Activated T-helper 17 cell treated with anti-CD3 and anti-CD28 coated beads, Interleukin-2, amount 50 U/mL, for 72 hours (primary cell): ENCODE measurements at regions not wholly inside any gene's neighbourhood (a gene's known extent, or its start where the extent isn't known, plus 50 kb on each side); places are given as distances from the start of the nearest gene placed in this dataset.
"Not testable (repeated sequence)": the region's sequence is repeated elsewhere in the genome, so short reads cannot be mapped to it uniquely, and the experiment has no call there.

Source experiments
- ATAC-seq: fragments of 150-1000 bp; cut with Tn5 transposase; replicated peaks from 2 replicates; pipeline ENCODE4 v1.10.0; 2021; ENCODE audit warnings: mild to moderate bottlenecking, moderate library complexity
- H3K27ac Mint-ChIP-seq: one replicate; pipeline ENCODE4 v1.8.0; 2022; ENCODE audit warnings: mixed read lengths
- H3K27me3 Mint-ChIP-seq: one replicate; pipeline ENCODE4 v1.8.0; 2022; ENCODE audit warnings: mixed read lengths
- H3K36me3 Mint-ChIP-seq: one replicate; pipeline ENCODE4 v1.8.0; 2022; ENCODE audit warnings: low read depth, mild to moderate bottlenecking, mixed read lengths
- H3K4me1 Mint-ChIP-seq: one replicate; pipeline ENCODE4 v1.8.0; 2022; ENCODE audit warnings: mixed read lengths
- H3K4me3 Mint-ChIP-seq: one replicate; pipeline ENCODE4 v1.8.0; 2022; ENCODE audit warnings: mild to moderate bottlenecking, mixed read lengths
- H3K9me3 Mint-ChIP-seq: one replicate; pipeline ENCODE4 v1.8.0; 2022; ENCODE audit warnings: mixed read lengths

DNA sequence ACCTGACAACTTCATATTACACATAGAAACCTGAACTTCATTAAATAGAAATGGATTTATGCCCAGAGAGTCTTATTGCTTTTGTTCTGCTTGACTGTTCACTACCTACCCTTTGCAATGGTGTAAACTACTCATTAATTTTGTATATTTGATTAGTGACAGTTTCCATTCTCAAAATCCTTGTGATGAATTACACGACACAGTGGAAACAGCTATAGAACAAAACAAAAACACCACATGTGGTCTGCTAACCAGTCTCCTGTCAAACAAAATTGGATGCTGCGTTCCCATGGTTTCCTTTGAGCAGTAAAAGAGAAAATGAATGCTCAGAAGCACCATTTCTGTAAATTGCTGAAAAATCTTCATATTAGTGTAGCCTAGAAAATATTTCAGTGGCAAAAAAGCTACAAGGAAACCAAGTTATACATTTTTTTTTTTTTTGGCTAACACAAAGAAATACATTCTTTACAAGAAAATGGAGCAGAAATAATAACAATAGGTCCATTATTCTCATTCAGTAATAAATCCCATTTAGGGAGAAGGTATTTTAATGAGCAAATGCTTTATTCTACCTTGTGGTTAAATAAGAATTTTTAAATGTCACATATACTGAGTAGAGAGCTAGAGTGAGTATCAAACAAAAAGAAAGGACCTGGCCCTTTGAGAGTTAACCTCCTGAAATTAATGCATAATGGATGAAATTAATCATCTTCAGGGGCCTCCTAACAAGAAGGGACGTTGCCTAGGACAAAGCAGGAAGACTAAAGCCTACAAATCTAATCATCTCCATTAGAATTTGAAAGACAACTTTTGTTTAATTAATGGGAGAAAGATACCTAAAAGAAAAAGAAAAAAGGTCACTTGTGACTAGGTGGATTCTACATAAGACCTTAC, 355.1 kb upstream of the ZC3H15 start:
- no peak for ATAC-seq
- Mint-ChIP-seq H3K36me3 (no peaks in the 10 kb centered on the region), H3K4me3 (no peak overlapping the region)

DNA sequence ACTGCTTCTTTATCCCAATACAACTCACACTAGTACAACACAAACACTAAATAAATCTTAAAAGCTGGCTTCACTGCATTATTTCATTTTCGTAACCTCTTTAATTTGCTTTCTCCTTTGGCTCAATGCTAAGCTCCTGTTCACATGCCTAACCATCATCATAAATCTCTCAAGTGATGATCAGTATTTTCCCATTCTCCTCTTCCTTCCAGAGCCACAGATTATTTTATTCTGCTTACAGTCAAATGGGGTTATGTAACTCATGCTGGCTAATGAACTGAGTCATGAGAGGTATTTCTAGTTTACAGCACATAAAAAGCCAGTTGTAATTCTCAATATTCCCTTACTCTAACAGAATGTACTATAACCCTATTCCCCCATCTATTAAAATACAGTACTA, 350.4 kb upstream of the ZC3H15 start:
- H3K4me3 Mint-ChIP-seq, result no peak overlapping the region
- no peak overlapping the region for H3K27ac Mint-ChIP-seq
- H3K9me3 Mint-ChIP-seq, result peaks cover 4% of the 10 kb centered on the region
- no peaks in the 10 kb centered on the region for H3K36me3 Mint-ChIP-seq
- H3K4me1 Mint-ChIP-seq, result no peaks in the 10 kb centered on the region
- no peak for ATAC-seq
- H3K27me3 Mint-ChIP-seq, result no peaks in the 10 kb centered on the region

More for the DNA sequence above, 355.1 kb upstream of the ZC3H15 start:
- no peaks in the 10 kb centered on the region for H3K9me3 Mint-ChIP-seq
- H3K27ac Mint-ChIP-seq, result no peak overlapping the region
- H3K4me1 Mint-ChIP-seq, result no peaks in the 10 kb centered on the region
- no peaks in the 10 kb centered on the region for H3K27me3 Mint-ChIP-seq

DNA sequence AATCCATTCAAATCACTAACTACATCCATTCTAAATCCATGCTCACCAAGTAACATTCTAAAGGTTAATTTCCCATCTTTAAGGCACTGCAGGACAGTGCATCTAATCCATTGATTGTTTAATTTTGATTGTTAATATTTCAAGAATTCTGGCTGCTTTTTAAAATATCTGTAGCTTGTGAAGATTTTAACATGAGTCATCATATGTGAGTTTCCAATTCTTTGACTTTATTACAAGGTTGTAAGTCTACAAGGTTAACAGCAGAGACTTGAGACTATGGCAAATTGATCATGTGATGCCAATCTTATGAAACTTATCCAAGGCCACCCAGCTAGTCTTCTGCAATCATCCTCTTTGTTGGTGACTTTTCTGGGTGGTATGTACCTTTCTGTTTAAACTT, 349.2 kb upstream of the ZC3H15 start:
- no peaks in the 10 kb centered on the region for H3K27me3 Mint-ChIP-seq
- ATAC-seq, result no peak
- no peak overlapping the region for H3K4me3 Mint-ChIP-seq
- no peaks in the 10 kb centered on the region for H3K4me1 Mint-ChIP-seq
- no peaks in the 10 kb centered on the region for H3K36me3 Mint-ChIP-seq
- H3K27ac Mint-ChIP-seq, result no peak overlapping the region
- peaks cover 4% of the 10 kb centered on the region for H3K9me3 Mint-ChIP-seq

DNA sequence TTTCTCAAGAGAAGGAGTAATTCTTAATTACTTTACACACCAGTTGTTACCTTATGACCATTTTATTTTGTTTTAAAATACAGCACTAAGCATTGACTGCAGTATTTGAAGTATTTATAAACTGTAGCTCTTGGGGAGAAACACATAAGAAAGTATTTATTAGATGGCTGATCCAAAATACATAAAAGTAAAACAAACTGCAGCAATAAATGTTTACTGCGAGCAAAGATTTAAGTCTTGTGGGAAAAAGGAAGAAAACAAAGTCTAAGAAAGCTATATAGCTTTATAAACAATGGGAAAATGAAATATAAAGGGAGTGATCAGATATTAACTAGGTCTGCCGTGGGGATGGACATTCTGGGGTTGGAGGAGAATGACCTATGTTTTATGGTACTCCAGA, 347.2 kb upstream of the ZC3H15 start:
- no peaks in the 10 kb centered on the region for H3K36me3 Mint-ChIP-seq
- peaks cover 4% of the 10 kb centered on the region for H3K9me3 Mint-ChIP-seq
- H3K4me1 Mint-ChIP-seq, result no peaks in the 10 kb centered on the region
- no peak for ATAC-seq
- H3K4me3 Mint-ChIP-seq, result no peak overlapping the region
- H3K27me3 Mint-ChIP-seq, result no peaks in the 10 kb centered on the region
- no peak overlapping the region for H3K27ac Mint-ChIP-seq

DNA sequence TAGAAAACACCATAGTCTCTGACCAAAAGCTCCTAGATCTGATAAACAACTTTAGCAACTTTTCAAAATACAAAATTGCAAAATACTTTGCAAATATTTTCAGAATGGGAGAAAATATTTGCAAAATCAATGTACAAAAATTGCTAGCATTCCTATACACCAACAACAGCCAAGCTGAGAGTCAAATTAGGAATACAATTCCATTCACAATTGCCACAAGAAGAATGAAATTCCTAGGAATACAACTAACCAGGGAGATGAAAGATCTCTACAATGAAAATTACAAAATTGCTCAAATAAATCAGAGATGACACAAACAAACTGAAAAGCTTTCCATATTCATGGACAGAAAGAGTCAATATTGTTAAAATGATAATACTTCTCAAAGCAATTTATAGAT, 327.0 kb upstream of the ZC3H15 start:
- Mint-ChIP-seq H3K9me3 (peaks cover 17% of the 10 kb centered on the region), H3K36me3 (no peaks in the 10 kb centered on the region), H3K27ac (no peak overlapping the region), H3K27me3 (no peaks in the 10 kb centered on the region), H3K4me3 (no peak overlapping the region), H3K4me1 (no peaks in the 10 kb centered on the region)
- ATAC-seq, result no peak

DNA sequence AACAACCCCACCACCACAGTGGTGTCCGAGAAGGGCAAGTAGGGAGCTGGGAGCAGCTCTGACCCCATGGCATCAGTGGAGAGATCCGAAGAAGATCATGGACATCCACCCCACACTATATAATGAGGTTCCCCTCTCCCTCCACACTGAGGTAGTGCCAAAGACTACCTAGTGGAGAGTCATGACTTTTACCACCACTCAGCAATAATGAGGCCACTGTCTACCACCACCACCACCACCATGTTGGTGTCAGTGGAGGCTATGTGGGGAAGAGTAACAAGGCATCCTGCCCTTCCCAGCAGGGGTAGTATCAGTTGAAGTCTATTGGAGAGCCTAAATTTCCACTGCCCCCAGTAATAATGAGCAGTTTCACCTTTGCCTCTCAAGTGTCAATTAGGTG, 321.7 kb upstream of the ZC3H15 start:
- H3K27ac Mint-ChIP-seq, result no peak overlapping the region

DNA sequence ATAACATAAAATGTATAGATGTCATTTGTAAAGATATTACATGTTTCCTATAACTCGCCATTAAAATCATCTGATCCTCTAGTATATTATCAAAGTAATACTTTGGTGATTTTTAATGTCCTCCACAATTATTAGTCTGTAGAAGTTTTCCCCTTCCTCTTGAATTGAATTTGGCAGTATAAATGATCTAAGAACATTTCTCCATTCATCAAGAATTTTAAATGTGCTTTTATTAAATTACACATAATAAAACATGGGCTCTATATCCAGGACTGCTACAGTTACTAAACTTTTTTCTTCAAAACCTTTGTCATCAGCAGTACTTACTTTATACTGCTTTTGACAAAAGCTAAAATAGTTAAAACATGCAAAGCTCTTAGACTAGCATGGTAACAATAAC, 315.4 kb upstream of the ZC3H15 start:
- no peaks in the 10 kb centered on the region for H3K27me3 Mint-ChIP-seq
- H3K4me3 Mint-ChIP-seq, result no peak overlapping the region
- peaks cover 4% of the 10 kb centered on the region for H3K9me3 Mint-ChIP-seq
- H3K4me1 Mint-ChIP-seq, result no peaks in the 10 kb centered on the region
- no peaks in the 10 kb centered on the region for H3K36me3 Mint-ChIP-seq
- H3K27ac Mint-ChIP-seq, result no peak overlapping the region
- no peak for ATAC-seq

More for the DNA sequence above, 321.7 kb upstream of the ZC3H15 start:
- H3K27me3 Mint-ChIP-seq, result no peaks in the 10 kb centered on the region
- no peak for ATAC-seq
- no peaks in the 10 kb centered on the region for H3K4me1 Mint-ChIP-seq
- peaks cover 8% of the 10 kb centered on the region for H3K9me3 Mint-ChIP-seq
- H3K36me3 Mint-ChIP-seq, result no peaks in the 10 kb centered on the region
- H3K4me3 Mint-ChIP-seq, result no peak overlapping the region

DNA sequence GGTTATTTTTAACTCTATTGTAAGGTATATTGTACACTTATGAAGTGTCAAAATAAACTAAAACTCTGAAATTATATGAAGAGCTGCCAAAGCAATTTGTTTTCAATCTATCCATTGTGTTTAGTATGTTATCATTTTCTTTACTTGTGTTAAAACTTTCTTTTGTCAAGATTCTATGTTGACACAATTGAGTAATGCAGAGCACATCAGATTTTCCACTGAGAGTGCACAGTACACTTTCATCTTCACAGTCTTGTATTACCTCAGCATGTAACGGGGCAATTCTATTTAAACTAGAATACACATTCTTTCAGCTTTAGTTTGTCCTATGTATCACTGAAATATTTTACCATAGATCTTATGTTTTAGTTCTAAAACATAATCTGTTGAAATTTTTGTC, 304.4 kb upstream of the ZC3H15 start:
- H3K4me3 Mint-ChIP-seq, result no peak overlapping the region
- no peak for ATAC-seq
- no peaks in the 10 kb centered on the region for H3K4me1 Mint-ChIP-seq
- H3K36me3 Mint-ChIP-seq, result no peaks in the 10 kb centered on the region
- no peaks in the 10 kb centered on the region for H3K27me3 Mint-ChIP-seq
- peaks cover 9% of the 10 kb centered on the region for H3K9me3 Mint-ChIP-seq
- no peak overlapping the region for H3K27ac Mint-ChIP-seq

DNA sequence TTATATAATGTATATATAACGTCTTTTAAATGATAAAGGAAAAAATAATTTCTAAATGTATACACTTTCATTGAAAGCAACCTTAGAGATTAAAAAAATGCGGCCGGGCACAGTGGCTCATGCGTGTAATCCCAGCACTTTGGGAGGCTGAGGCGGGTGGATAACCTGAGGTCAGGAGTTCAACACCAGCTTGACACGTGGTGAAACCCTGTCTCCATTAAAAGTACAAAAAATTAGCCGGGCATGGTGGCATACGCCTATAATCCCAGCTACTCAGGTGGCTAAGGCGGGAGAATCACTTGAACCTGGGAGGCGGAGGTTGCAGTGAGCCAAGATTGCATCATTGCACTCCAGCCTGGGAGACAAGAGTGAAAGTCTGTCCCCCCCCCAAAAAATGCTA, 303.7 kb upstream of the ZC3H15 start:
- not testable (repeated sequence) for H3K36me3 Mint-ChIP-seq, H3K4me1 Mint-ChIP-seq, H3K27ac Mint-ChIP-seq, H3K4me3 Mint-ChIP-seq, ATAC-seq, H3K27me3 Mint-ChIP-seq, H3K9me3 Mint-ChIP-seq

DNA sequence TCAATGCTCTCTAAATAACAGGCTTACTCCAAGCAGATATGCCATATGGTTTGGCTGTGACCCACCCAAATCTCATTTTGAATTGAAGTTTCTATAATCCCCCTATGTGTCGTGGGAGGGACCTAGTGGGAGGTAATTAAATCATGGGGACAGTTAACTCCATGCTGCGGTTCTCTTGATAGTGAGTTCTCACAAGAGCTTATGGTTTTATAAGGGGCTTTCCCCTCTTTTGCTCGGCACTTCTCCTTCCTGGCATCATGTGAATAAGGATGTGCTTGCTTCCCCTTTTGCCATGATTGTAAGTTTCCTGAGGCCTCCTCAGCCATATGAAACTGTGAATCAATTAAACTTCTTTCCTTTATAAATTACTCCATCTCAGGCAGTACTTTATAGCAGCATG, 302.7 kb upstream of the ZC3H15 start:
- Mint-ChIP-seq H3K27me3 (no peaks in the 10 kb centered on the region), H3K9me3 (peaks cover 9% of the 10 kb centered on the region), H3K4me1 (no peaks in the 10 kb centered on the region), H3K36me3 (no peaks in the 10 kb centered on the region), H3K27ac (no peak overlapping the region), H3K4me3 (no peak overlapping the region)
- ATAC-seq, result no peak

DNA sequence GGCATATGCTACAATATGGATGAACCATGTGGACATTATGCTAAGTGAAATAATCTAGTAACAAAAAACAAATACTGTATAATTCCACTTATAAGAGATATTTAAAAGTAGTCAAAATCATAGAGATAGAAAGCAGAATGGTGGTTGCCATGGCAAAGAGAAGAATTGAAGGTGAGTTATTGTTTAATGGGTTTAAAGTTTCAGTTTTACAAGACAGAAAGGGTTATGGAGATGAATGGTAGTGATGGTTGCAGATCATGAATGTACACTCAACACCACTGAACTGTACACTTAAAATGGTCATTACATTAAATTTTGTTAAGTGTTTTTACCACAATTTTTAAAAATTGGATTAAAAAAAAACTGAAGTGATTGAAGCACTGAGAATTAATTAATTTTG, 298.2 kb upstream of the ZC3H15 start:
- no peaks in the 10 kb centered on the region for H3K36me3 Mint-ChIP-seq
- no peak for ATAC-seq
- no peaks in the 10 kb centered on the region for H3K4me1 Mint-ChIP-seq
- H3K27ac Mint-ChIP-seq, result no peak overlapping the region
- no peak overlapping the region for H3K4me3 Mint-ChIP-seq
- H3K9me3 Mint-ChIP-seq, result no peaks in the 10 kb centered on the region
- no peaks in the 10 kb centered on the region for H3K27me3 Mint-ChIP-seq

DNA sequence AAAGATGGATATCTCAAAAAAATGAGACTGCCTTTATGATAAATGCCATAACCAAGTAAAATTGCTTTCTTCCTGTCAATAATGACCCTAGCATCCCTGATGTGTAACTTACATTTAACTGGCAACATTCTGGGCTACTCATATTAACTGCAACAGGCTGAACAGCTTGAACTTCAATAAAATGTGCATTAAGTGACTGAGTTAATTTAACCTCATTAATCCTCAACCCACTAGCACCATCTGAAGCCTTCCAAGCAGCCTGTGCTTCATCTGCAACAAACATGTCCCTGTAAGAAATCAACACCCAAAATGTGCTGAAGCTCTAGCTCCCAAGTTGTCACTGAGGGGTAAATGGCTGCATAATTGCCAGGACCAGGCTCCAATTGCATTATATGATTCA, 296.2 kb upstream of the ZC3H15 start:
- Mint-ChIP-seq H3K27me3 (no peaks in the 10 kb centered on the region), H3K4me1 (no peaks in the 10 kb centered on the region), H3K36me3 (no peaks in the 10 kb centered on the region), H3K9me3 (no peaks in the 10 kb centered on the region), H3K27ac (no peak overlapping the region), H3K4me3 (no peak overlapping the region)
- no peak for ATAC-seq

DNA sequence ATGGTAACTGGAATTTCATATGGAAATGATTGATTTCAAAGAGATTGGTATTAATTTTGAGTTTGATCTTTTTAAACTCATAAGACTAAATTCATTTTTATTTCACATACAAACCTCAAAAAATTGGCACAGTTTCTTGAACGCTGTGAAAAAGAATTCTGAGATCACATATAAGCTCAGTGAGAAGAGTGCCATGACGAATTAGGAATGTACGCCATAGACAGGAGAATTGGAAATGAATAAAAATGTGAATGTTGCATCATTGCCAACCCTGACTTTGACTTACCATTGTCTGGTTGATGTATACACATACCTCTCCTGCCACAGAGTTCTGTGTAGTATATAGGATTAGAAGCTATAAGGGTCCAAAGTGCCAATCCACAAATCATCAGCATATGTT, 290.4 kb upstream of the ZC3H15 start:
- H3K27ac Mint-ChIP-seq, result no peak overlapping the region
- H3K9me3 Mint-ChIP-seq, result no peaks in the 10 kb centered on the region
- H3K36me3 Mint-ChIP-seq, result no peaks in the 10 kb centered on the region
- no peaks in the 10 kb centered on the region for H3K27me3 Mint-ChIP-seq
- ATAC-seq, result no peak
- no peaks in the 10 kb centered on the region for H3K4me1 Mint-ChIP-seq
- no peak overlapping the region for H3K4me3 Mint-ChIP-seq

DNA sequence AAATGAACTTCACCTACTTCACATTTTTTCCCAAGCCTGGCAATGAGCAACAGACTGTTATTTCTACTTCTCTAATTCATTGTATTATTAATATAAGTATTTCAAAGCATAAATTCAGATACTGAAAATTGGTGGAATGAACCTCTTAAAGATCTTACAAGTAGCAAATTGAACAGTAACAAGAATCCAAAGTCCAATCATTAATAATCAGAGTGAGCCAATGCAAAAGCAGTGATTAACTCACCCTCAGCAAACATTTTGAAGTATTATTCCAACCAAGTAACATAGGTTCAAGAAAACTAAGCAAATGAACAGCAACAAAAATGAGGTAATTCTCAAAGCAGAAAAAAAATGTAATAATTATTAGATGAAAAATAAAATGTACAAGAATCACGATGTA, 288.1 kb upstream of the ZC3H15 start:
- Mint-ChIP-seq H3K27me3 (no peaks in the 10 kb centered on the region), H3K36me3 (no peaks in the 10 kb centered on the region), H3K4me1 (no peaks in the 10 kb centered on the region), H3K4me3 (no peak overlapping the region), H3K9me3 (no peaks in the 10 kb centered on the region), H3K27ac (no peak overlapping the region)
- no peak for ATAC-seq

DNA sequence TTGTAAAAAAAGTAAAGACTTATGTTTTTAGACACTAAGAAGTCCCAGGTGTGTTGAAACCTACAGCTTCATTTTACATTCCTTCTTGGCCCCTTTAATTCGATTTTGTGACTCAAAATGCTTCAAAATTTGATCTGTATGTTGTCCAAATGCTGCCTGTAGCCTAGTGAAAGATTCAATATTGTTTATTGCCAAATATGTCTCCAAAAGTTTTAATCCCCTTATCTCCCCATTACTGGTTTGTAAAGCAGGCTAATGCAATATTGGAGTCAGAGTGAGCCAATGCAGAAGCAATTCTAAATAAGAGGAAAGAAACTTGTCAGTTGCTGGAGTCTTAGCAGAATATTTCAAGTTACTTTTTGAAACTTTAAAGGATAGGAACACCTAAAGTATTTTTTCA, 287.0 kb upstream of the ZC3H15 start:
- no peaks in the 10 kb centered on the region for H3K27me3 Mint-ChIP-seq
- no peak for ATAC-seq
- no peaks in the 10 kb centered on the region for H3K4me1 Mint-ChIP-seq
- H3K36me3 Mint-ChIP-seq, result no peaks in the 10 kb centered on the region
- no peak overlapping the region for H3K27ac Mint-ChIP-seq
- no peak overlapping the region for H3K4me3 Mint-ChIP-seq
- H3K9me3 Mint-ChIP-seq, result no peaks in the 10 kb centered on the region

DNA sequence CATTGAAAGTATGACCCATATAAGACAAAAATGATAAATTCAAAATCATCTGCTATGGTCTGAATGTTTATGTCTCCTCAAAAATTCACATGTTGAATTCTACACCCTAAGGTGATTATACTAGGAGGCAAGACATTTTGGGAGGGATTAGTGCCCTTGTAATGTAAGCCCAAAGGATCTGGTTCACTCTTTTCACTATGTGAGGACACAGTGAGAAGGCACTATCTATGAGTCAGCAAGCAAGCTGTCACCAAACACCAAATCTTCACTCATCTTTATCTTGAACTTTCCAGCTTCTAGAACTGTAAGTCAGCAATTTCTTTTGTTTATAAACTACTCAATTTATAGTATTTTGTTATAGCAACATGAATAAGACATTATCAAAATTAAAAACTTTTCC, 284.7 kb upstream of the ZC3H15 start:
- Mint-ChIP-seq H3K27me3 (no peaks in the 10 kb centered on the region), H3K36me3 (no peaks in the 10 kb centered on the region), H3K27ac (no peak overlapping the region), H3K9me3 (no peaks in the 10 kb centered on the region), H3K4me3 (no peak overlapping the region), H3K4me1 (no peaks in the 10 kb centered on the region)
- no peak for ATAC-seq
